PC-3 (cell line): ENCODE measurements at regions not wholly inside any gene's neighbourhood (a gene's known extent, or its start where the extent isn't known, plus 50 kb on each side); places are given as distances from the start of the nearest gene placed in this dataset.

Experiments
- EZH2 ChIP-seq: fragments of 300-600 bp; sonication (generic); IDR thresholded peaks from one replicate; pipeline ENCODE4 v1.6.1; 2017; ENCODE audit warnings: antibody characterized with exemption, mild to moderate bottlenecking, low read length; ENCODE audit not compliant: unreplicated experiment
- EZH2phosphoT487 ChIP-seq: fragments of 300-600 bp; sonication (generic); IDR thresholded peaks from 2 replicates; pipeline ENCODE4 v1.6.1; 2018; ENCODE audit warnings: mild to moderate bottlenecking, antibody characterized with exemption, low read length, borderline replicate concordance
- TF ChIP-seq, protein P1 (sequence below): fragments of 300-600 bp; sonication (generic); conservative IDR thresholded peaks from 2 replicates; pipeline ENCODE4 v1.5.1; 2017; ENCODE audit warnings: antibody characterized with exemption, low read depth, mild to moderate bottlenecking, low read length

DNA sequence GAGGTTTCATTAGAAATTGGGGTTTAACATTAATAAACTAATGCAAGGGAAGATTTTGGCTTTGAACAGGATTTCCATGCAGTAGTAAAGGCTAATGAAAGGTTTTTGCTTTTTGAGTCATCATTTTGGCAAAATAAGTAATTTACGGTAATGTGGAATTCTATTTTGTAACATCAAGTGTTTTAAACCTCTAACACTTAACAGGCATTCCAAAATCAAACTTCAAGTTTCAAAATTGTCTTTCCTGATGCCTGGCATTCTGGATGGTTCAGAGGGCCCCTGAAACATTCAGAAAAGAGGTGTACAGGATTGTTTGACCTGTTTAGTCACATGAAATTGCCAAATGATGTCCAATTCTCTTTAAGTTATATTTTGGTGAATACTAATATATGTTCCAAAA is 90.4 kb upstream of the GNAZ start:
- TF ChIP-seq, protein P1, sequence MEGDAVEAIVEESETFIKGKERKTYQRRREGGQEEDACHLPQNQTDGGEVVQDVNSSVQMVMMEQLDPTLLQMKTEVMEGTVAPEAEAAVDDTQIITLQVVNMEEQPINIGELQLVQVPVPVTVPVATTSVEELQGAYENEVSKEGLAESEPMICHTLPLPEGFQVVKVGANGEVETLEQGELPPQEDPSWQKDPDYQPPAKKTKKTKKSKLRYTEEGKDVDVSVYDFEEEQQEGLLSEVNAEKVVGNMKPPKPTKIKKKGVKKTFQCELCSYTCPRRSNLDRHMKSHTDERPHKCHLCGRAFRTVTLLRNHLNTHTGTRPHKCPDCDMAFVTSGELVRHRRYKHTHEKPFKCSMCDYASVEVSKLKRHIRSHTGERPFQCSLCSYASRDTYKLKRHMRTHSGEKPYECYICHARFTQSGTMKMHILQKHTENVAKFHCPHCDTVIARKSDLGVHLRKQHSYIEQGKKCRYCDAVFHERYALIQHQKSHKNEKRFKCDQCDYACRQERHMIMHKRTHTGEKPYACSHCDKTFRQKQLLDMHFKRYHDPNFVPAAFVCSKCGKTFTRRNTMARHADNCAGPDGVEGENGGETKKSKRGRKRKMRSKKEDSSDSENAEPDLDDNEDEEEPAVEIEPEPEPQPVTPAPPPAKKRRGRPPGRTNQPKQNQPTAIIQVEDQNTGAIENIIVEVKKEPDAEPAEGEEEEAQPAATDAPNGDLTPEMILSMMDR, result no peak
- no peak for TF ChIP-seq EZH2phosphoT487
- TF ChIP-seq EZH2, result no peak
